Testis (tissue), 2 donors: ENCODE measurements at regions not wholly inside any gene's neighbourhood (a gene's known extent, or its start where the extent isn't known, plus 50 kb on each side); places are given as distances from the start of the nearest gene placed in this dataset.

Experiments
- CTCF ChIP-seq, 3 experiments: fragments of 450-650 bp in 2 of 3; fragments of 200-600 bp in 1 of 3; sonication (generic) in 1 of 3; IDR thresholded peaks; one replicate each; pipeline ENCODE4 v1.5.1; 2016 to 2019; ENCODE audit warnings: antibody characterized with exemption in 3 of 3, mild to moderate bottlenecking in 2 of 3, moderate library complexity in 1 of 3
- POLR2A ChIP-seq: fragments of 450-650 bp; IDR thresholded peaks from one replicate; pipeline ENCODE4 v1.6.1; 2017; ENCODE audit warnings: antibody characterized with exemption, mild to moderate bottlenecking, moderate library complexity

- TF ChIP-seq POLR2A (no peak), CTCF (IDR thresholded peaks at IDR 0.05) (peak; percentile 20 to 62 (median 21))
These were observed 1322.3 kb upstream of the SEL1L start for GRCh38 chr14:82855912-82856391.
